ENCODE measurements at regions not wholly inside any gene's neighbourhood (a gene's known extent, or its start where the extent isn't known, plus 50 kb on each side); places are given as distances from the start of the nearest gene placed in this dataset.

- TF ChIP-seq CTCF (IDR thresholded peaks at IDR 0.05) (no peak), POLR2A (IDR thresholded peaks at IDR 0.05) (no peak)
These were observed 84.2 kb upstream of the MAPK4 start for GRCh38 chr18:50475538-50476193.
